ENCODE measurements at regions not wholly inside any gene's neighbourhood (a gene's known extent, or its start where the extent isn't known, plus 50 kb on each side); places are given as distances from the start of the nearest gene placed in this dataset.

DNA sequence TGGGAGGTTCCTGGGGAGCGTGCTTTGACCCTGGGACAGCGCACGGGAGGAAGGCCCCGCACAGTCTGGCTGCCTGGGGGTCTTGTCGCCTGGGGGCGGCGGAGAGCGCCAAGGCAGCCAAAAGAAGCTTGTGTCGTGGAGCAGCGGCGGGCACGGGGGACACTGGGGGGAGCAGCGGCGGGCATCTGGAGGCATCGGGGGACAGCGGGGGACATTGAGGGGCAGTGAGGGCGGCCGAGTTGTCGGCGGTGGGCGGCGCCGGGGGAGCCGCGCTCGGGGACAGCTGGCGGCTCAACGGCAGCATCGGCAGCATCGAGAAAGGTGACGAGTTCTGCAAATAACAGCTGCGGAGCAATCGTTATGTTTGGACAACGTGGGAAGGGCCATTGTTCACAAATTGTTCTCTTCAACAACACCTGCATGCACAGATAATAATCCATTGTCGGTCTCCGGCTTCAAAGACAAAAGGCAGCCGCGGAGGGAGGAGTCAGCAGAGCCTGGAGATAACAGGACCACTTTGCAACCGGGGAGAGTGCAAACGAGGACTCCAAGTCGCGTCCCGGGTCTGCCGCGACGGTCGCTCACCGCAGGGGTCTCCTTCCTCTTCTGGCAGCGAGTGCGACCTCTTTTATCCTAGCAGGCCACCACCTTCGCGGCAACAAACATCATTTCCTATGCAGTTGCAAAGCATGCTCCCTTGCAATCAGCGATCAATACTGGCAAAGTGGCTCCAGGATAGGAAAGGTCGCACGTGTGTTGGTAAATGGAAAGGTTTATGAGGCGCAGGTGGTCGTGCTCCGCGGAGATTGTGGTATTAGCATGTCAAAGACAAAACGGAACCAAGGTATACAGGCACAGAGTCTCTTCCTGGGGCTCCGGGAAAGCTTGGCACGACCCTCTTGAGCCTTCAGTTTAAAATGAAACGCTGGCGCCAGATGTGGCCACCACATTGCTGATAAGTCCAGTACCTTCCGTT lies 132.3 kb upstream of the DLX2 start:
- peak; percentile 77 for DNase-seq
- CTCF ChIA-PET = interaction anchor here (0.6 to 2.8 kb wide), 6 partner anchors 13 to 269 kb away, joined by 3 to 16 read pairs (median 4); no protein-coding TSS in a partner anchor
- Histone ChIP-seq H3K27me3 (ENCODE audit: insufficient read depth) (no peaks in the 10 kb centered on the region), H3K9ac (0 out of 2 replicates have a peak overlapping the region, but pooled peaks have one; percentile 5), H3K4me3 (ENCODE audit: low read depth in 2 of 2, low read length in 1 of 2) (peak overlapping the region; percentile 42 to 55), H3K27ac (ENCODE audit: low read depth in 2 of 2, low read length in 1 of 2) (no peak overlapping the region), H4K20me1 (ENCODE audit: insufficient read depth) (no peaks in the 10 kb centered on the region), H3K9me2 (no peaks in the 10 kb centered on the region), H3K9me3 (no peaks in the 10 kb centered on the region), H3K4me2 (peak overlapping the region; percentile 79), H3K4me1 (ENCODE audit: control insufficient read depth in 1 of 2, insufficient read depth in 2 of 2, low read depth in 1 of 2, low read length in 1 of 2) (peaks cover 7 to 21% of the 10 kb centered on the region in 2 experiments), H3K36me3 (replicated peaks in 1 of 2; ENCODE audit: control insufficient read depth in 1 of 2, insufficient read depth in 2 of 2, low read length in 1 of 2) (no peaks in the 10 kb centered on the region), H3K79me2 (ENCODE audit: insufficient read depth) (no peaks in the 10 kb centered on the region), H3F3A (replicated peaks; ENCODE audit: insufficient read depth) (no peaks in the 10 kb centered on the region), H2AFZ (ENCODE audit: low read depth) (peak overlapping the region; percentile 86)
- 13% methylated on average over 45 of the region's 65 CpGs for WGBS (ENCODE audit: low lambda C conversion rate)
- POLR2A ChIA-PET = no interaction called here
- TF ChIP-seq MXI1 (IDR thresholded peaks at IDR 0.05; ENCODE audit: low read depth, low read length) (peak; percentile 61), EZH2phosphoT487 (IDR thresholded peaks at IDR 0.05; ENCODE audit: borderline replicate concordance, low read depth) (no peak), MAX (IDR thresholded peaks at IDR 0.05; ENCODE audit: low read depth) (0 out of 2 replicates have a peak, but pooled peaks have one; percentile 9)

DNA sequence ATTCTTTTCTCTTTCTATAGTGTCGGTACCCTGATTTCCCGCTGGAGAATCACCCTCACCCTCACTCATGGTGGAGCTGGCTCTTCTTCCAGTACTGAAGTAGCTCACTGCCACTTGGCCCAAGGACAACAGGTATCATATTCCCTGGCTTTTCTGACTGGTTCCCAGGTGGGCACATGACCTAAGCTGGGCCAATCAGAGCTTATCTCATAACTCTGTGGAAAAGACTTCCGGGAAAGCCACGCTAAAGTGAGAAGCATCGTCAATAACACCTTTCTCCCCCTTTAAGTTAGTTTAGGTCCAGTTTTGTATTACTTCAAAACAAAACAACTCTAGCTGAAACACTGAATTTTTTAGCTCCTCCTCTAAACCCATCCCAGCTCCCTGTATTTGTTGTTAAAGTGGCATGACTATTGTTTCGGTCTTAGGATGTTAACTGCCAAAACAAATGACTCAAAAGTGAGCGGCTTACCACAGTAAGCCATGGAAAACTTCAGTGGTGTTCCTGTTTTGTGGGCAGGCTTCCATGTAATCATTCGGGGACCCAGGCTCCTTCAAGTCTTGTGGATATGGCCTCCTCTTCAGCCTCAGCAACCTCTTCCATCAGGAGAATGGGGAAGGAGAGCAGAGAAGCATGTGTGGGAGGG lies 137.4 kb upstream of the DLX2 start:
- TF ChIP-seq USF1 (IDR thresholded peaks at IDR 0.05; ENCODE audit: borderline replicate concordance, low read depth) (peak; percentile 59; the same call in 1 of the 2 replicates), MAX (IDR thresholded peaks at IDR 0.05; ENCODE audit: low read depth) (no peak)
- DNase-seq = no peak
- CTCF ChIA-PET = interaction anchor here (0.6 kb wide), 1 partner anchor 222 kb away, joined by 3 read pairs; no protein-coding TSS in a partner anchor
- WGBS (ENCODE audit: low lambda C conversion rate) = 87% methylated on average over 6 of the region's 8 CpGs
- Histone ChIP-seq H3K27ac (ENCODE audit: low read depth in 2 of 2, low read length in 1 of 2) (no peak overlapping the region), H3K36me3 (replicated peaks in 1 of 2; ENCODE audit: control insufficient read depth in 1 of 2, insufficient read depth in 2 of 2, low read length in 1 of 2) (no peaks in the 10 kb centered on the region), H3K4me2 (no peak overlapping the region), H3K4me1 (ENCODE audit: control insufficient read depth in 1 of 2, insufficient read depth in 2 of 2, low read depth in 1 of 2, low read length in 1 of 2) (peaks cover 4 to 5% of the 10 kb centered on the region in 2 experiments; a peak in 3 of 4 replicates), H3K9ac (no peak overlapping the region), H3K79me2 (ENCODE audit: insufficient read depth) (no peaks in the 10 kb centered on the region), H3K9me2 (no peaks in the 10 kb centered on the region), H2AFZ (ENCODE audit: low read depth) (no peak overlapping the region), H3K4me3 (ENCODE audit: low read depth in 2 of 2, low read length in 1 of 2) (no peak overlapping the region), H3K27me3 (ENCODE audit: insufficient read depth) (no peaks in the 10 kb centered on the region), H4K20me1 (ENCODE audit: insufficient read depth) (no peaks in the 10 kb centered on the region), H3F3A (replicated peaks; ENCODE audit: insufficient read depth) (no peaks in the 10 kb centered on the region), H3K9me3 (no peaks in the 10 kb centered on the region)
- POLR2A ChIA-PET = no interaction called here

DNA sequence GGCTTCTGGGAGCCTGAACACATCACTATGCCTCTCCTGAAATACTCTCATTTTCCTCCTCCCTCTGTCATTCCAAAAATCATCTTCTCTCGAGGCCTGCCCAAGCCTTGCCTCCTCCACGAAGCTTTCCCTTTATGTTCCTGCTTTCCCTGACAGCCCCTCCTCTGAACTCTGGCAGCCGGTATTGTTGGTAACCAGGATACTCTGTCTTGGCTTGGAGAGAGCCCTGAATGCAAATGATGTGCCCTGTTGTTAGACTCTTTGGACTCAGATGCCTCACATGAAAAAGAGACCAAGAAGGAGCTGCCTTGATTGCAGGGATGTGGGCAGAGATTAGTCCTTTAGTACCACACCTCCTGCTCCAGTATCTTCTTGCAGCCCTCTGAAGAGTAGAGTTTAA lies 138.5 kb upstream of the DLX2 start:
- Histone ChIP-seq H3K9me3 (no peaks in the 10 kb centered on the region), H3K27ac (ENCODE audit: low read depth in 2 of 2, low read length in 1 of 2) (no peak overlapping the region), H3K36me3 (replicated peaks in 1 of 2; ENCODE audit: control insufficient read depth in 1 of 2, insufficient read depth in 2 of 2, low read length in 1 of 2) (no peaks in the 10 kb centered on the region), H3F3A (replicated peaks; ENCODE audit: insufficient read depth) (no peaks in the 10 kb centered on the region), H2AFZ (ENCODE audit: low read depth) (no peak overlapping the region), H4K20me1 (ENCODE audit: insufficient read depth) (no peaks in the 10 kb centered on the region), H3K9me2 (no peaks in the 10 kb centered on the region), H3K4me3 (ENCODE audit: low read depth in 2 of 2, low read length in 1 of 2) (no peak overlapping the region), H3K4me1 (ENCODE audit: control insufficient read depth in 1 of 2, insufficient read depth in 2 of 2, low read depth in 1 of 2, low read length in 1 of 2) (no peaks in the 10 kb centered on the region), H3K4me2 (no peak overlapping the region), H3K9ac (no peak overlapping the region), H3K79me2 (ENCODE audit: insufficient read depth) (no peaks in the 10 kb centered on the region), H3K27me3 (ENCODE audit: insufficient read depth) (no peaks in the 10 kb centered on the region)
- POLR2A ChIA-PET = no interaction called here
- WGBS (ENCODE audit: low lambda C conversion rate) = 86% methylated on average over 3 of the region's 3 CpGs
- TF ChIP-seq MAX (IDR thresholded peaks at IDR 0.05; ENCODE audit: low read depth) (no peak), TCF12 (IDR thresholded peaks at IDR 0.05) (no peak), IRF3 (IDR thresholded peaks at IDR 0.05; ENCODE audit: low read depth, low read length) (no peak), USF1 (IDR thresholded peaks at IDR 0.05; ENCODE audit: borderline replicate concordance, low read depth) (no peak), RFX5 (IDR thresholded peaks at IDR 0.05; ENCODE audit: low read length) (no peak), CHD2 (IDR thresholded peaks at IDR 0.05; ENCODE audit: low read length, partially characterized antibody) (no peak), TAF1 (IDR thresholded peaks at IDR 0.05; ENCODE audit: borderline replicate concordance, low read depth, low read length) (no peak), MEF2A (IDR thresholded peaks at IDR 0.05; ENCODE audit: borderline replicate concordance, low read depth) (no peak)
- CTCF ChIA-PET = no interaction called here
- DNase-seq = no peak
